Uterus (tissue), 3 donors: ENCODE measurements at regions not wholly inside any gene's neighbourhood (a gene's known extent, or its start where the extent isn't known, plus 50 kb on each side); places are given as distances from the start of the nearest gene placed in this dataset.

ENCODE experiments used
- DNase-seq, 2 donors: peaks; one replicate each; pipeline ENCODE4 v3.0.0-alpha.2; 2019 to 2020
- H3K27ac ChIP-seq, 2 donors: fragments of 200-600 bp; sonication (generic); 1 replicate in 1 of 2; 2 replicates in 1 of 2; pipeline ENCODE4 v1.5.1; 2016 to 2018
- H3K27me3 ChIP-seq, 2 donors: fragments of 200-600 bp; sonication (generic); one replicate each; pipeline ENCODE4 v1.5.1; 2018 to 2019; ENCODE audit warnings: control low read depth in 1 of 2
- H3K36me3 ChIP-seq, 2 donors: fragments of 200-600 bp; sonication (generic); one replicate each; pipeline ENCODE4 v1.5.1; 2019; ENCODE audit warnings: control low read depth in 1 of 2
- H3K4me1 ChIP-seq, 2 donors: fragments of 200-600 bp; sonication (generic); one replicate each; pipeline ENCODE4 v1.5.1; 2018 to 2019; ENCODE audit warnings: control low read depth in 1 of 2
- H3K4me3 ChIP-seq, 2 donors: fragments of 200-600 bp; sonication (generic); 1 replicate in 1 of 2; 2 replicates in 1 of 2; pipeline ENCODE4 v1.5.1; 2018 to 2019; ENCODE audit warnings: mild to moderate bottlenecking in 1 of 2
- H3K9me3 ChIP-seq, 2 donors: fragments of 200-600 bp; sonication (generic); one replicate each; pipeline ENCODE4 v1.5.1; 2019; ENCODE audit warnings: control low read depth in 1 of 2
- CTCF ChIP-seq, 4 experiments: fragments of 200-600 bp in 2 of 4; fragments of 450-650 bp in 2 of 4; sonication (generic) in 2 of 4; IDR thresholded peaks; one replicate each; pipeline ENCODE4 v1.5.1; 2016 to 2019; ENCODE audit warnings: antibody characterized with exemption in 4 of 4, mild to moderate bottlenecking in 2 of 4, moderate library complexity in 1 of 4
- POLR2A ChIP-seq, 2 donors: fragments of 450-650 bp; IDR thresholded peaks; one replicate each; pipeline ENCODE4 v1.6.1; 2016; ENCODE audit warnings: antibody characterized with exemption in 2 of 2, mild to moderate bottlenecking in 1 of 2, moderate library complexity in 1 of 2
- intact Hi-C: fragments of 100-400 bp; cut with DNase I; formaldehyde crosslinking; loops from one replicate; pipeline ENCODE4 v1.15.1; 2023; ENCODE audit warnings: low total_unique reads
- donor health status: DM: yes; HTN: yes; CAD: no.

- peaks cover 0 to 3% of the 10 kb centered on the region in 2 donors for H3K9me3 ChIP-seq
- no peaks in the 10 kb centered on the region for H3K27me3 ChIP-seq
- H3K4me3 ChIP-seq, result no peak overlapping the region
- TF ChIP-seq POLR2A (IDR thresholded peaks at IDR 0.05) (no peak), CTCF (IDR thresholded peaks at IDR 0.05) (no peak)
- no peaks in the 10 kb centered on the region for H3K4me1 ChIP-seq
- no peak for DNase-seq
- intact Hi-C loops, result no loop called here
- H3K27ac ChIP-seq, result no peak overlapping the region
- H3K36me3 ChIP-seq, result no peaks in the 10 kb centered on the region
These were observed 396.5 kb upstream of the PMFBP1 start for GRCh38 chr16:72568502-72568901.

- H3K4me3 ChIP-seq, result no peak overlapping the region
- TF ChIP-seq CTCF (IDR thresholded peaks at IDR 0.05), result no peak
- TF ChIP-seq POLR2A (IDR thresholded peaks at IDR 0.05), result no peak
- no peak for DNase-seq
- intact Hi-C loops, result no loop called here
- H3K4me1 ChIP-seq, result no peaks in the 10 kb centered on the region
- no peaks in the 10 kb centered on the region for H3K36me3 ChIP-seq
- H3K27ac ChIP-seq, result no peak overlapping the region
- H3K27me3 ChIP-seq, result no peaks in the 10 kb centered on the region
- H3K9me3 ChIP-seq, result peaks cover 0 to 3% of the 10 kb centered on the region in 2 donors
These were observed 394.2 kb upstream of the PMFBP1 start for GRCh38 chr16:72566174-72566573.

DNA sequence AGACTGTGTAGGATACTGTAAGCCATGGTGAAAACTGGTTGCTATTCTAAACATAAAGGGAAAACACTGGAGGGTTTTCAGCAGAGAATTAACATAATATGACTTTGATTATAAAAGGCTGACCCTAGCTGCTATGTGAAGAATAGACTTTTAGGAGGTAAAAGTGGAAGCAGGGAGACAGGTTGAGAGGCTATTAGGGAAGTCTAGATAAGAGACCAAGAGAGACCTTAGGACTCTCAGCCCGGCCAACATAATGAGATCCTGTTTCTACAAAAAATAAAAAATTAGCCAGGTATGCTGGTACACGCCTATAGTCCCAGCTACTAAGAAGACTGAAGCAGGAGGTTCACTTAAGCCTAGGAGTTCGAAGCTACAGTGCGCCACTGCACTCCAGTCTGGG, 393.2 kb upstream of the PMFBP1 start:
- no peak for DNase-seq
- Histone ChIP-seq H3K27ac (no peak overlapping the region), H3K27me3 (no peaks in the 10 kb centered on the region), H3K4me3 (no peak overlapping the region), H3K9me3 (peaks cover 0 to under 1% of the 10 kb centered on the region in 2 donors), H3K36me3 (no peaks in the 10 kb centered on the region), H3K4me1 (no peaks in the 10 kb centered on the region)
- intact Hi-C loops, result no loop called here
- TF ChIP-seq POLR2A (IDR thresholded peaks at IDR 0.05), result no peak
- TF ChIP-seq CTCF (IDR thresholded peaks at IDR 0.05), result no peak

- intact Hi-C loops, result no loop called here
- Histone ChIP-seq H3K27me3 (no peaks in the 10 kb centered on the region), H3K4me3 (no peak overlapping the region), H3K9me3 (no peaks in the 10 kb centered on the region), H3K4me1 (no peaks in the 10 kb centered on the region), H3K27ac (no peak overlapping the region), H3K36me3 (no peaks in the 10 kb centered on the region)
- no peak for DNase-seq
- TF ChIP-seq CTCF (IDR thresholded peaks at IDR 0.05) (no peak), POLR2A (IDR thresholded peaks at IDR 0.05) (no peak)
These were observed 388.7 kb upstream of the PMFBP1 start for GRCh38 chr16:72560617-72561016.

GRCh38 chr16:72558501-72558900, 386.5 kb upstream of the PMFBP1 start:
- H3K4me1 ChIP-seq, result no peaks in the 10 kb centered on the region
- H3K27me3 ChIP-seq, result no peaks in the 10 kb centered on the region
- intact Hi-C loops, result no loop called here
- no peaks in the 10 kb centered on the region for H3K36me3 ChIP-seq
- no peak overlapping the region for H3K4me3 ChIP-seq
- DNase-seq, result no peak
- TF ChIP-seq POLR2A (IDR thresholded peaks at IDR 0.05), result no peak
- TF ChIP-seq CTCF (IDR thresholded peaks at IDR 0.05), result no peak
- H3K27ac ChIP-seq, result no peak overlapping the region
- no peaks in the 10 kb centered on the region for H3K9me3 ChIP-seq
